GM03348 (cell line): ENCODE measurements at regions not wholly inside any gene's neighbourhood (a gene's known extent, or its start where the extent isn't known, plus 50 kb on each side); places are given as distances from the start of the nearest gene placed in this dataset.

Experiments used
- DNase-seq: peaks from one replicate; pipeline ENCODE4 v3.0.0; 2012; ENCODE audit warnings: low spot score

- no peak for DNase-seq
Observed at GRCh38 chr18:78882585-78882984, 97.0 kb upstream of the SALL3 start.

- DNase-seq, result no peak
Observed at GRCh38 chr18:78883501-78883900, 96.1 kb upstream of the SALL3 start.

GRCh38 chr18:78884502-78884901 lies 95.1 kb upstream of the SALL3 start:
- no peak for DNase-seq

GRCh38 chr18:78889250-78889649 lies 90.4 kb upstream of the SALL3 start:
- no peak for DNase-seq

GRCh38 chr18:78890388-78890787 lies 89.2 kb upstream of the SALL3 start:
- no peak for DNase-seq

GRCh38 chr18:78891185-78891762 lies 88.3 kb upstream of the SALL3 start:
- DNase-seq, result no peak

GRCh38 chr18:78892177-78892576 lies 87.4 kb upstream of the SALL3 start:
- no peak for DNase-seq

GRCh38 chr18:78892721-78893120 lies 86.9 kb upstream of the SALL3 start:
- DNase-seq, result no peak

- DNase-seq, result no peak
Observed at GRCh38 chr18:78893281-78894032, 86.2 kb upstream of the SALL3 start.

GRCh38 chr18:78894033-78894305 lies 85.6 kb upstream of the SALL3 start:
- DNase-seq, result no peak

GRCh38 chr18:78895207-78896001 lies 84.2 kb upstream of the SALL3 start:
- DNase-seq, result no peak

GRCh38 chr18:78896111-78896905 lies 83.3 kb upstream of the SALL3 start:
- no peak for DNase-seq

GRCh38 chr18:78898066-78898465 lies 81.6 kb upstream of the SALL3 start:
- DNase-seq, result no peak

GRCh38 chr18:78898635-78899034 lies 81.0 kb upstream of the SALL3 start:
- DNase-seq, result no peak

- no peak for DNase-seq
Observed at GRCh38 chr18:78899241-78899640, 80.4 kb upstream of the SALL3 start.

- no peak for DNase-seq
Observed at GRCh38 chr18:78900938-78901909, 78.4 kb upstream of the SALL3 start.

- DNase-seq, result no peak
Observed at GRCh38 chr18:78901923-78902794, 77.5 kb upstream of the SALL3 start.

- no peak for DNase-seq
Observed at GRCh38 chr18:78902795-78903435, 76.7 kb upstream of the SALL3 start.

- no peak for DNase-seq
Observed at GRCh38 chr18:78903436-78904178, 76.0 kb upstream of the SALL3 start.
